Ovary (tissue), 3 donors: ENCODE measurements at regions not wholly inside any gene's neighbourhood (a gene's known extent, or its start where the extent isn't known, plus 50 kb on each side); places are given as distances from the start of the nearest gene placed in this dataset.

Experiments
- POLR2A ChIP-seq: fragments of 450-650 bp; IDR thresholded peaks from one replicate; pipeline ENCODE4 v1.6.1; 2017; ENCODE audit warnings: antibody characterized with exemption, mild to moderate bottlenecking, moderate library complexity
- TF ChIP-seq, protein P1 (sequence below), 3 donors: fragments of 450-650 bp in 2 of 3; fragments of 200-600 bp in 1 of 3; IDR thresholded peaks; one replicate each; pipeline versions ENCODE4 v1.5.1 to v1.8.0; 2016 to 2022; ENCODE audit warnings: antibody characterized with exemption in 3 of 3, mild to moderate bottlenecking in 1 of 3
- donor health status: DM: no; HTN: no; CAD: no.

DNA sequence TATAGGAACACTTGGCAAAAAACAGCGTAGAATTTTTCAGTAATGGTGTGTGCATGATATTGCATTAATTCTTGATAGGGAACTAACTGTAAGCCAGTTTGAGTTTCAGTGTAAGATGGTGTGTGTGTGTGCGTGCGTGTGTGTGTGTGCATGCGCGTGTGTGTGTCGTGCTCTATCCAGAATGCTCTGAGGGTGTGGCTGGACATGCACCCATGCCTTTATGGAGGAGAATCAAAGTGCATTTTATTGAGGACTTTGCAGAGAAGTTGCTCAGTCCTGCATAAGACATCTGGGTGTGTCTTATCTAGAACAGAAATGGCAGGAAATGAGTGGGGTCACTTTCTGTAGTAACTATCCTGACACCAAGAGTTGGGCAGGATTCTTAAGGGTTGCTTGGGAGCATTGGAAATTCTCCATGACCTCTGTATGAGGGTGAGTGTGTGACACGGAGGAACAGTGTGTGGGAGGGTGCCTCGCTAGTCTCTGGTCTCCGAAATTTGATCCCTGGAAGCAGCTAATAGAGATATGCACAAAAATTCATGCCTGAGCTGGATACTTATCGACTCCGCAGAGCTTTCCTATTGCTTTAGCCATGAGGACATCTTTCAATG lies 252.2 kb downstream of the TSHZ3 start:
- TF ChIP-seq, protein P1, sequence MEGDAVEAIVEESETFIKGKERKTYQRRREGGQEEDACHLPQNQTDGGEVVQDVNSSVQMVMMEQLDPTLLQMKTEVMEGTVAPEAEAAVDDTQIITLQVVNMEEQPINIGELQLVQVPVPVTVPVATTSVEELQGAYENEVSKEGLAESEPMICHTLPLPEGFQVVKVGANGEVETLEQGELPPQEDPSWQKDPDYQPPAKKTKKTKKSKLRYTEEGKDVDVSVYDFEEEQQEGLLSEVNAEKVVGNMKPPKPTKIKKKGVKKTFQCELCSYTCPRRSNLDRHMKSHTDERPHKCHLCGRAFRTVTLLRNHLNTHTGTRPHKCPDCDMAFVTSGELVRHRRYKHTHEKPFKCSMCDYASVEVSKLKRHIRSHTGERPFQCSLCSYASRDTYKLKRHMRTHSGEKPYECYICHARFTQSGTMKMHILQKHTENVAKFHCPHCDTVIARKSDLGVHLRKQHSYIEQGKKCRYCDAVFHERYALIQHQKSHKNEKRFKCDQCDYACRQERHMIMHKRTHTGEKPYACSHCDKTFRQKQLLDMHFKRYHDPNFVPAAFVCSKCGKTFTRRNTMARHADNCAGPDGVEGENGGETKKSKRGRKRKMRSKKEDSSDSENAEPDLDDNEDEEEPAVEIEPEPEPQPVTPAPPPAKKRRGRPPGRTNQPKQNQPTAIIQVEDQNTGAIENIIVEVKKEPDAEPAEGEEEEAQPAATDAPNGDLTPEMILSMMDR (IDR thresholded peaks at IDR 0.05), result no peak
- TF ChIP-seq POLR2A, result no peak
